Ovary (tissue), 7 donors: ENCODE measurements at regions not wholly inside any gene's neighbourhood (a gene's known extent, or its start where the extent isn't known, plus 50 kb on each side); places are given as distances from the start of the nearest gene placed in this dataset.

Experiments
- DNase-seq, 5 donors: peaks; one replicate each; pipeline ENCODE4 v3.0.0-alpha.2; 2019 to 2020
- H3K27ac ChIP-seq, 2 donors: fragments of 200-600 bp; one replicate each; pipeline versions ENCODE4 v1.5.1 to v1.8.0; 2019 to 2022
- H3K27me3 ChIP-seq: fragments of 200-600 bp; one replicate; pipeline ENCODE4 v1.8.0; 2022
- H3K36me3 ChIP-seq: fragments of 200-600 bp; sonication (generic); one replicate; pipeline ENCODE4 v1.5.1; 2019
- H3K4me1 ChIP-seq: one replicate; pipeline ENCODE4 v1.8.1; 2013; ENCODE audit warnings: mild to moderate bottlenecking, moderate library complexity; ENCODE audit not compliant: insufficient read depth
- H3K4me3 ChIP-seq: fragments of 200-600 bp; sonication (generic); one replicate; pipeline ENCODE4 v1.5.1; 2017
- H3K9me3 ChIP-seq, 2 donors: fragments of 200-600 bp in 1 of 2; sonication (generic) in 1 of 2; one replicate each; pipeline versions ENCODE4 v1.5.1 to v1.8.1; 2013 to 2019; ENCODE audit warnings: mild to moderate bottlenecking in 1 of 2, moderate library complexity in 1 of 2
- CTCF ChIP-seq, 3 donors: fragments of 450-650 bp in 2 of 3; fragments of 200-600 bp in 1 of 3; IDR thresholded peaks; one replicate each; pipeline versions ENCODE4 v1.5.1 to v1.8.0; 2016 to 2022; ENCODE audit warnings: antibody characterized with exemption in 3 of 3, mild to moderate bottlenecking in 1 of 3
- EP300 ChIP-seq: sonication (generic); formaldehyde crosslinking; IDR thresholded peaks from one replicate; pipeline ENCODE4 v1.6.1; 2017; ENCODE audit warnings: antibody characterized with exemption
- POLR2A ChIP-seq: fragments of 450-650 bp; IDR thresholded peaks from one replicate; pipeline ENCODE4 v1.6.1; 2017; ENCODE audit warnings: antibody characterized with exemption, mild to moderate bottlenecking, moderate library complexity
- WGBS, 3 donors: extraction: QIAGEN DNeasy Blood & Tissue Kit in 1 of 3; methylation state at CpG; one replicate each; pipeline versions ENCODE4 v1.1.5 to v1.1.7; 2013 to 2017; 5-methylcytosine and 5-hydroxymethylcytosine counted together
- intact Hi-C, 4 donors: fragments of 100-400 bp; cut with DNase I; formaldehyde crosslinking; loops; one replicate each; pipeline versions ENCODE4 v1.11.0 to v1.15.1; 2022 to 2023
- donor health status: DM: no; HTN: no; CAD: no; lungs with moderate emphysema.
- donor health status: DM: no; HTN: no; CAD: no.
- donor health status: Bipolar disorder and iron deficiency.
- donor health status: DM: no; HTN: no; CAD: no.
- donor health status: DM: yes; HTN: yes; CAD: no.

GRCh38 chr10:36188461-36188860 is 546.4 kb upstream of the FZD8 start:
- Histone ChIP-seq H3K4me3 (no peak overlapping the region), H3K27me3 (no peaks in the 10 kb centered on the region), H3K4me1 (no peaks in the 10 kb centered on the region), H3K9me3 (no peaks in the 10 kb centered on the region), H3K36me3 (no peaks in the 10 kb centered on the region), H3K27ac (no peak overlapping the region)
- TF ChIP-seq CTCF (IDR thresholded peaks at IDR 0.05) (no peak), EP300 (no peak), POLR2A (no peak)
- no peak for DNase-seq
- intact Hi-C loops: no loop called here
- 66 to 81% (median 77%) methylated on average over 4 of the region's 4 CpGs for WGBS, 3 donors

GRCh38 chr10:36188080-36188453 is 546.0 kb upstream of the FZD8 start:
- WGBS, 3 donors: 44 to 55% (median 51%) methylated on average over 8 of the region's 8 CpGs
- Histone ChIP-seq H3K4me1 (no peaks in the 10 kb centered on the region), H3K36me3 (no peaks in the 10 kb centered on the region), H3K27me3 (no peaks in the 10 kb centered on the region), H3K27ac (no peak overlapping the region), H3K4me3 (no peak overlapping the region), H3K9me3 (no peaks in the 10 kb centered on the region)
- intact Hi-C loops: no loop called here
- no peak for DNase-seq
- no peak for TF ChIP-seq EP300
- no peak for TF ChIP-seq CTCF (IDR thresholded peaks at IDR 0.05)
- TF ChIP-seq POLR2A: no peak

GRCh38 chr10:36187380-36188079 is 545.4 kb upstream of the FZD8 start:
- H3K9me3 ChIP-seq: no peaks in the 10 kb centered on the region
- no peak for TF ChIP-seq POLR2A
- TF ChIP-seq EP300: no peak
- TF ChIP-seq CTCF (IDR thresholded peaks at IDR 0.05): no peak
- 62 to 67% (median 63%) methylated on average over 6 of the region's 6 CpGs for WGBS, 3 donors
- H3K27ac ChIP-seq: no peak overlapping the region
- intact Hi-C loops: no loop called here
- no peaks in the 10 kb centered on the region for H3K27me3 ChIP-seq
- no peaks in the 10 kb centered on the region for H3K4me1 ChIP-seq
- no peaks in the 10 kb centered on the region for H3K36me3 ChIP-seq
- DNase-seq: no peak
- no peak overlapping the region for H3K4me3 ChIP-seq

- 45 to 93% (median 56%) methylated on average over 6 of the region's 6 CpGs for WGBS, 3 donors
- DNase-seq: no peak
- Histone ChIP-seq H3K27ac (no peak overlapping the region), H3K4me1 (no peaks in the 10 kb centered on the region), H3K27me3 (no peaks in the 10 kb centered on the region), H3K9me3 (no peaks in the 10 kb centered on the region), H3K4me3 (no peak overlapping the region), H3K36me3 (no peaks in the 10 kb centered on the region)
- TF ChIP-seq EP300: no peak
- no peak for TF ChIP-seq CTCF (IDR thresholded peaks at IDR 0.05)
- no peak for TF ChIP-seq POLR2A
- intact Hi-C loops: no loop called here
These were observed 543.0 kb upstream of the FZD8 start for GRCh38 chr10:36185097-36185496.
